ENCODE measurements at regions not wholly inside any gene's neighbourhood (a gene's known extent, or its start where the extent isn't known, plus 50 kb on each side); places are given as distances from the start of the nearest gene placed in this dataset.

GRCh38 chr3:16810593-16811367, 74.0 kb upstream of the PLCL2 start:
- ChIA-PET CTCF (ENCODE audit: low intra/inter-chr PET ratio) (no interaction called here), POLR2A (no interaction called here)
- DNase-seq (ENCODE audit: extremely low read depth in 1 of 4, low spot score in 3 of 4) (no peak), ATAC-seq (no peak), FAIRE-seq (no peak)
- Histone ChIP-seq H3K4me2 (ENCODE audit: insufficient read depth, low read length) (no peak overlapping the region), H3K9me3 (replicated peaks; ENCODE audit: control insufficient read depth, insufficient read depth, low read depth, low read length) (no peaks in the 10 kb centered on the region), H3K36me3 (ENCODE audit: control insufficient read depth, insufficient read depth, low read length) (no peaks in the 10 kb centered on the region), H3K4me3 (no peak overlapping the region), H3K9ac (ENCODE audit: insufficient read depth in 1 of 2, low read depth in 2 of 2, low read length in 2 of 2) (no peak overlapping the region), H2AFZ (ENCODE audit: low read depth, low read length) (no peak overlapping the region), H3K4me1 (replicated peaks in 1 of 2; ENCODE audit: control insufficient read depth in 2 of 2, insufficient read depth in 2 of 2, low read length in 2 of 2) (no peaks in the 10 kb centered on the region), H3K9me1 (ENCODE audit: control insufficient read depth, insufficient read depth, low read length) (no peaks in the 10 kb centered on the region), H3K27me3 (ENCODE audit: control insufficient read depth in 2 of 2, insufficient read depth in 2 of 2, low read length in 2 of 2) (no peaks in the 10 kb centered on the region), H4K20me1 (replicated peaks; ENCODE audit: control insufficient read depth, insufficient read depth, low read length) (no peaks in the 10 kb centered on the region), H3K27ac (ENCODE audit: extremely low read depth, low read depth, low read length) (no peak overlapping the region), H3K79me2 (ENCODE audit: control insufficient read depth, insufficient read depth, low read length) (no peaks in the 10 kb centered on the region)
- in situ Hi-C loops (cut with MboI) (no loop called here), intact Hi-C loops (cut with micrococcal nuclease) (no loop called here)
- BruUV-seq (replicated peaks), result no TSS peak
- TF ChIP-seq ID3 (CRISPR knock-in tag; IDR thresholded peaks at IDR 0.05), result no peak
- no peak for TF ChIP-seq ID3 (tag; IDR thresholded peaks at IDR 0.05)
- no peak for TF ChIP-seq U2AF2 (optimal IDR thresholded peaks at IDR 0.05; ENCODE audit: low read depth, low read length)
- TF ChIP-seq GTF2B (IDR thresholded peaks at IDR 0.05; ENCODE audit: extremely low read depth, insufficient read length), result no peak
- TF ChIP-seq POLR2B (IDR thresholded peaks at IDR 0.05; ENCODE audit: low read depth, partially characterized antibody), result no peak
- no peak for TF ChIP-seq XRCC4 (IDR thresholded peaks at IDR 0.05; ENCODE audit: extremely low read depth, insufficient read depth, insufficient read length)
- no peak for TF ChIP-seq ZFP91 (CRISPR knock-in tag; IDR thresholded peaks at IDR 0.05)
- TF ChIP-seq ZNF764 (CRISPR knock-in tag; IDR thresholded peaks at IDR 0.05; ENCODE audit: low read depth), result no peak
- WGBS (ENCODE audit: insufficient coverage, low coverage, missing lambda C conversion rate), result 4% methylated on average over 7 of the region's 7 CpGs

All from K562 (cell line).